ENCODE measurements at regions not wholly inside any gene's neighbourhood (a gene's known extent, or its start where the extent isn't known, plus 50 kb on each side); places are given as distances from the start of the nearest gene placed in this dataset.

DNA sequence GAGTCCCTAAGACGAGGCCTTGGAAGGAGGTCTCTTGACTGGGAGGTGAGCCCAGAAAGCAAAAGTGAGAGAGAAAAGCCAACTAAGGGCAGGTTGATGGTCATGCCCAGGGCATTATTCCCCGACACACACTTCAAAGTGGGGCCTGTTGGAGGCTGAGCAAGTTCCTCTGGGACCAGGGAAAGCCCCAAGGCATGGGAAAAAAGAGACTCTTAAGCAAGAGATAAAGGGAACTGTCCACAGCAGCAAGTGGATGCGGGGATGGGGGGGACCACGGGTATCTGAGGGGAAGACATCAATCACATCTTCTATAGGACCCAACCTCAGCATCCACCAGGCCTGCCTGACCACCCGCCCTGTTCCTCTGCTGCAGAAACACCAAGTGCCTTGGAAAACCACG is 119.9 kb upstream of the MAFB start:
- no peak for DNase-seq
- no peak for ATAC-seq

DNA sequence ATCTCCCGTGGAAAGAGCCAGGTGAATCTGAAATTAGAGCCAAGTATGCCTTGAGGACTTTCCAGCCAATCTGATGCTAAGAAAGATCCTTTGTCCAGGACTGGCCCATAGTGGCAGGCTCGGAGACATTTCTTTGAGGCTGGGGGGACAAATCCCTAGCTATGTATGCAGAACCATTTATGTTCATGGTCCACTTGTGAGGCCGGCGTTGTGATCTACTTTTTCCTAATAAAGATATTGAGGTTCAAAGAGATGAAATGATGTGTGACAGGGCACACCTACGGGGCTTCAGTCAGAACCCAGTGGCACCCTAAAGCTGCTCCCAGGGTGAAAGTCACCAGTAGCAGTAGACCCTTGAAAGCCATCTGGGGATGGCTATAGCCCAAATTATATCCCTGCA is 120.3 kb upstream of the MAFB start:
- ATAC-seq: no peak

DNA sequence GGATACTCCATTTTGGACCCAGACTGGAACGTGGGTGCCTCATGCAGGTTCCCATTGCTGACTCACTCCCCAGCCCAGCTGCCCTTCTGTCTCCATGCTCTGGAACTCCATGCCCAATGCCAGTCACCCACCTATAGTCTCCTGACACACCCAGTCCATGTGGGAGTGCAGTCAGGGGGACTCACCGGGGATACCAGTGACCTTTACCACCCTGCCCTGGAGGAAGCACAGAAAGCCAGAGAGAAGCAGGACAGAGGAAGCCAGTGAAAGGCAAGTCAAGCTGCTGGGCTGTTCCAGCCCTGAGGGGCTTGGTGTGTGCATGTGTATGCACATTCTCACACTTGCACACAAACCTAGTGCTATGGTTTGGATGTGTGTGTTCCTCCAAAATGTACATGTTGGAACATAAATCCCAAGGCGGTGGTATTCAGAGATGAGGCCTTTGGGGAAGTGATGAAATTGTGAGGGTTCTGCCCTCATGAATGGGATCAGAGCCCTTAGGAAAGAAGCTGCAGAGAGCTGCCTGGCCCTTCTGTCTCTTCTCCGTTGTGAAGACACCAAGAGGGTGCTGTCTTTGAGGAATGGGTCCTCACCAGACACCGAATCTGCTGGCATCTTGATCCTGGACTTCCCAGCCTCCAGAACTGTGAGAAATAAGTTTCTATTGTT is 121.4 kb upstream of the MAFB start:
- no peak for ATAC-seq
- DNase-seq: no peak

More for the DNA sequence above, 120.3 kb upstream of the MAFB start:
- DNase-seq: no peak

DNA sequence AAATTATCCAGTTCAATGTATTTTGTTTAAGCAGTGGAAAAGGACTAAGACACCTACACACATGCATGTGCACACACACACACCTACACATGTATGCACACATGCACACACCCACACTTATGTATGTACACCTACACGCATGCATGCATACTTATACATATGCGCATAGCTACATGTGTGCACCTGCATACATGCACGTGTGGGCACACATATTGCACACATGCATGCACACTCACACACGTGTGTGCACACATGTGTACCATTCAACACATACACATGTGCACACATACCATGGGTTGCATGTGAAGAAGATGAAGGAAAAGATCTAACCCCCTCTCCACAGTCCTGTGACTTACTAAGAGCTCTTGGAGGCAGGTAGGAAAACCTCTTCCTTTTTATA is 122.0 kb upstream of the MAFB start:
- DNase-seq (no peak), ATAC-seq (no peak)

DNA sequence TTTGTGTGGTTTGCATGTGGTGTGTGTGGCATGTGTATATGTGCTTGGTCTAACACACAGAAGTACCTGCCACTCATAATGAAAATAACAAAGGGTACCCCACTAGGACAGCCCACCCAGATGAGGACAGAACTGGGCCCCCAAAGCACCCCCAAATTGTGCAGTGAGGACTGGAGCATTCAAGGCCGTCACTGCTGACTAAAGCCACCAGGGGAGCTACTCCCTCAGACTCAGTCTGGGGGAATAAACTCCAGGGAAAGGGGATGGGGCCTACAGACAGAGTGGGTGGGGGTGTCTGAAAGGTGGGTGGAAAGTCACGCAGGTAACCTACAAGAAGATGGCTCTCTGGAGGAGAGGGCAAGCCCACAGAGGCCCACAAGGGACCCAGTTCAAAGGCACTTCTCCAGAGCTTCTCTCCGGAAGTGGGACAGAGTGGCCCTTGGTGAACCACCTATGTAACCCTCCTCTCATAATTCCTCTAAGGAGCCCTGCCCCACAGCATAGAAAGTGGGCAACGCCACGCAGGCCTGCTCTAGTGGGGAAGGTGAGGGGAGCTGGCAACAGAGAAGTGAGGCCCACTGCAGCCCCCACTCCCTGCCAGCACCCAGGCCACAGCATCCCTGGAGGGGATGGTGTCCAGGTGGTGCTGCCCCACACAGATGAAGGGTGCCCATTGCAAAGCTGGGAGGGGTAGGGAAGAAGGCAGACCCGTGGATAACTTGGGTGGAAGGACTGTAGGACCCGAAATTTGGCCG is 122.8 kb upstream of the MAFB start:
- DNase-seq (no peak), ATAC-seq (no peak)

DNA sequence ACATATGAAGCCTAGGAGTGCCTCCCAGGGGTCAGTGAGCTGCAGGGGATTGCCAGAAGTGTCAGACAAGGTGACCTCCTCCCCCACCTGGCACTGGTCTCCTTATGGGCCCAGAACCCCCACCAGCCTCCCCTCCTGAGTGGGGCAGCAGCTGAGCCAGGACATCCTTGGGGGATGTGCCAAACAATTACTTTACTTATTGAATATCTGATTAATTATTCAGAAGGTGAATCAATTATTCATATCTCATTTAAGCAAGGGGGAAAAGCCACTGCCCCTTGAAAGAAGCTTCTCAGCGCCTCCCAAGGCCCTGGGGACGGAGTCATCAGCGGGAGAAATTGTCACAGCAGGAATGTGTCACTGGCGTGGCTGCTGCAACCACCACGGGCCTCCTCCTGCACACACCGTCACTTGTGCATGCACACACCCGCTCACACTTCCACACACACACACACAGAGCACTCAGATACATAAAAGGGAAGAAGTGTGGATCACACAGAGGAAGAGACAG is 123.4 kb upstream of the MAFB start:
- no peak for DNase-seq
- ATAC-seq: no peak

DNA sequence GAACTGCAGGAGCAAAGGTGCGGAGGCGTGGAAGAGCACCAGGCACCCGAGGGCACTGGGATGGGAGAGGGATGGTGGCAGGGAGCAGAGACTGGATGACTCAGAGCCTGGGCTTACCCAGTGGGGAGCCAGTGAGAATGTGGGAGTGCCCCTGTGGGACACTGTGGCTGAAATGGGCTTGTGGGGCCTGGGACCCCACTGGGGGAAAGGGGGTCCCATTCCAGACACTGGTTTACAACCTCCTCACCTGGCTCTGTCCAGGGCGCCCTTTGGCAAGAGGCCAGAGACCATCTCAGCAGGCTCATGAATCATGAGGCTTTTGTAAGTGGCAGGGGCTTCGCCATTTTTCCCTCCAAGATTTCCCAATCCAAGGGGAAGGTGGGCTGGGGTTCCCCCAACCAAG is 124.0 kb upstream of the MAFB start:
- no peak for ATAC-seq

DNA sequence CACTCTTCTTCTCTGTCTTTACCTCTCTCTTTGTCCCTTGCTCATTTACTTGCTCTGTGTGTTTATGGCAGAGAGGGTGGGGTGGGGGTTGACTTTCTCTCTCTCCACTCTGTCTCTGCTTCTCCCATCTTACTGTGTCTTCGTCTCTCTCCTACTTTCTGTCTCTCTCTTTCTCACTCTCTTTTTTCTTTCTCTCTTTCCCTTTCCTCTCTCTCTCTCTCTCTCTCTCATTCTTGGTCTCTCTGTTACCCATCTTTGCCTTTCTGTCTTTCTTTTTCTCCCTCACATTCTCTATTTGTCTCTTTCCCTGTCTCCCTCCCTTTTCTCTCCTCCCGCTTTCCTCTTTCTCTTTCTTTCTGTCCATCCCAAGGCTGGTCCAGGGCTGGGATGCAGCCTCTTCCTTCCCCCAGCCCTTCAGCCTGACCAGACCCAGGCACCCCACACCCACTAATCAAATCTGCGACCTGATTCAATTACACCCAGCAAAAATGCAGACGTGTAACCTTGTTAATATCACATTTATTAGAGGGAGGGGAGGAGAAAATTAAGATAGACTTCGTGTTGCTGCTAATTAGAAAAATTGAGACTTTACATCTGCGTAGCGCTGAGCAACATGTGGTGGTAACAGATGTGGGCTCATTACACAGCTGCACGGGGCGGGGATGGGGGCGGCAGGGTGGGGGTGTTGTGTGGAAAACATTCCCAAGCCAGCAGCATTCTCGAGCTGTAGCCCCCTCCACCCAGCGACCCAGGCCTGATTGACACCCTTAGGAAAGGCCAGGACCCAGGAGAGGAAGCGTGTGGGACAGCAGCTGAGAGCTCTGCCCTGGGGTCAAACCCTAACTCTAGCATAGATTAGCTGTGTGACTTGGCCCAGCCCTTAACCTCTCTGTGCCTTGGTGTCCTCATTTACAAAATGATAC is 124.9 kb upstream of the MAFB start:
- ATAC-seq: no peak

More for the DNA sequence above, 124.0 kb upstream of the MAFB start:
- DNase-seq: no peak

DNA sequence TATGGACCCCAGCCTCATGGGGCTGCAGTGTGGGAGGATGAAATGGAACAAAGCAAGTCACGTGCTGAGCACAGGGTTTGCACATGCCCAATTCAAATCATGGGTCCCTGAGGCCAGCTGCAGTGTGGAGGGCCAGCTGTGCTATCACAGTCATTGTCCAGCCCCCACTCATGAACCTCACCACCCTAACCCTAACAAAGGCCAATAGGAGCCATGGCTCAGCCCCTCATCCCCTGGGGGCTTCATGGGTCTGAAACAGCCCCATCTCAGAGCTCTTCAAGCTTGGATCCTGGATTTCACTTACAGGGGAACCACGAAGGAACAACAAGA is 125.6 kb upstream of the MAFB start:
- ATAC-seq (no peak), DNase-seq (no peak)

More for the DNA sequence above, 124.9 kb upstream of the MAFB start:
- no peak for DNase-seq

DNA sequence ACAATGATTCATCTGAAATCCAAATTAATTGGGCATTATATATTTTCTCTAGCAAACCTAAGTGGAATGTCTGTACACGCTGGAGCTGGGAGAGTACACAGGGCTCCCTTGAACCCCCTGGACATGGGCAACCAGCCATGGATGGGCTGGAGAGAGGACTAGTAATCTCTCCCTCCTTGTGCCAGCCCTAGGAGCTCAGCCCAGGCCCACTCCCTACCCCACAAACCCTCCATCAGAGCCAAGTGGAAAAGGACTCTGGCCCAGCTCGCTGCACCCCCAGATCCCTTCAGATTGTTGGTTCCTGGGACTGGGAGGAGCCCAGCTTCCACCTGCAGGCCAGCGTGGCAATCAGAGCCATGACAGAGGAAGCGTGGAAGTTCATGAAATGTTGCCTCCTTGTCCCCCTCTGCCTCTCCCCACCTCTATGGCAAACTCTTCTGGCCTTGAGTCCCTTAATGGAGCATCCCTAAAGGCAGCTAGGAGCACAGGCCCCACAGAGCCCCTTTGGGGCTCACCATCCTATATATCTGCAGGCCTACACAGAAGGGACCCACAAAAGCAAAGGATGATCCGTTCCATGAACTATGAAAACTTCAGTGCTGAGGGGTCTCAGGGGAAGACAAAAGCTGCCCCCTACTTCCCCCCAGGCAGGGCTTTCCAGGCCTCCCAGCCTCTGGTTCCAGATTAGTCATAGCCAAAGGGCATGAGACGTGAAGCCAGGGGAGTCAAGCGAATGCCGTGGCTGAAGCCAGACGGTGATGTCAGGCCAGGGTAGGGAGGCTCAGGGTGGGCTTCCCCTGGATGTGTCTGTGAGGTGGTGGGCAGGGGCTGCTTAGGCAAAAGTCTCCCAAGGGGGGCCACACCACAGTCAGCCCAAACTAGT is 126.4 kb upstream of the MAFB start:
- no peak for ATAC-seq
- no peak for DNase-seq

DNA sequence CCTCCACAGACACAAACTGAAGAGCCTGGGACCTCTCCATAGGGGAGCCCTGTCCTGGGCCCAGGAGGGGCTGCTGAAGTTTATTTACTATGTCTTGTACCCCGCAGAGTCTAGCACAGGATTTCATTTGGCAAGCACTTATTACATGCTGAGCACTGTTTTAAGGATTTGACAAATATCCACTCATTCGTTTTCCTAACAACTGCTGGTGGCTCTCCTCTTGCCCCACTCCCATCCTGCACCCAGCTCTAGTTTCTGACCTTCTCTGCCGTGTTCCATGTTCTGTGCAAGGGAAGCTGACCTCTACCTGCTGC is 127.0 kb upstream of the MAFB start:
- ATAC-seq (no peak), DNase-seq (no peak)

DNA sequence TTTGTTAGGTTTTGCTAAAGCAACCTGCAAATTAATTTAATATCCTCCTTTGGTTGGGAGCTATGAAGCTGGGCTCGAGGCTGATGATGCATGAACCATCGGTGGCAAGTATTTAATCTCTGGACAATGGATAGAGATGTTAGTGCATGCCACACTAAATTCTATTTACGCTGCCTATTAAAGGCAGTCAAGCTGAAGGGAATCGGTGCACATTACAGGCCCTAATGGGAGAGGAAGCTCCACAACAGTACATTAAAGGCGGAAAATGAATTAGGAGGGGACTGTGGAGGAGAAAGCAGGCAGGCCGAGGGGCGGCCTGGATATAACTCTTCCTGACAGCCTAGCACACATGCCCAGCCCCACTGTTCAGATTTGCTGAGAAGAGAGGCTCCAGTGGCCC is 132.4 kb upstream of the MAFB start:
- ATAC-seq (no peak), DNase-seq (no peak)

DNA sequence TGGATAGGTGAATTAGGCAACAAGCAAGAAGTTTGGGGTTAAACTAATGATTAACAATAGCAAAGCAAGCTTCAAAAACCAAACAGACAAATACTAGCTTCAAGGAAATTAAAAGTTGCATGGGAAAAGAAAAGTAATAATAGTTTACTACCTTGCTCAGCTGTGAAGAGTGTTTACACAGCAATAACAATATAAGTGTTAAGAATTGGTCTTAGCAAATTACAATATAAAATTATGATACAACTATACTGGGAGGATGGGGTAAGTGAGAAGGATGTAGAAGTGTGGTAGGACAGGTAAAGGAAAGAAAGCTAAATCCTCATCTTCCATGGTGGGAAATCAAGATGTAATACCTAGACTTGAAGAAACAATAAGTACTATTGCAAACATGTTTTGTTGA is 137.7 kb upstream of the MAFB start:
- no peak for DNase-seq
- no peak for ATAC-seq

DNA sequence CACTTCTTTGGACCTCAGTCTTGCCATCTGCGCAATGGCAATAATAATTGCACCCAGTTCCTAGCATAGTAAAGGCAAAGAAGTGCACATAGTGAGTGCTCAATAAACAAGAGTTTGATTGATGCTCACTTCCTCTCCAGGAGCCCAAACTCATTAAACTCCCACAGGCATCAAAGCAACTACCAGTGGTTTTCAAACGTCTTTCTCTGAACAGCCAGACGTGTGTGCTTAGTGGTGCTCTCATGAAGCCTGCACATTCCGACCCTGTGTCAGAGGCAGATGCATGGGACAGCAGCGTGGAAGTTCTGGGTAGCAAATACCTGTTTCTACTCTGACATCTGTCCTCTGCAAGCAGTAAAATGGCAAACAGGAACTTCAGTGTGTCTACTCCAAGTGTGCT is 146.3 kb upstream of the MAFB start:
- no peak for DNase-seq
- ATAC-seq: no peak

DNA sequence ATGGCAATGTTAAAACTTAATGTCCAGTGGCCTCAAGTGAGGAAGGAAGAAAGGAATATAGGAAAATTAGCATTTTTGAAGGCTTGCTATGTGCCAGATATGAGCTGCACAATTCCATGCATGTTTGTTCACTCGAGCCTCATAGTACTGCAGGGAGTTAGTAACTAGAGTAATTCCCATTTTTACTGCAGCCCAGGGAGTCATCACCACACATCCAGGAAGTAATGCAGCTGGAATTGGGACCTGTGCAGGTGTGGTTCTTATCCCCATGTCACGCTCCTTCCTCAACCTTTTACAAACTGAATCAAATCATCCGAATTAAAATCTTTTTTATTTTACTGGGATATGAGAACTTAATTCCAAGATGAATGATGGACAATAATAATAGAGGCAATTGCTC is 149.5 kb upstream of the MAFB start:
- ATAC-seq: no peak
- no peak for DNase-seq

DNA sequence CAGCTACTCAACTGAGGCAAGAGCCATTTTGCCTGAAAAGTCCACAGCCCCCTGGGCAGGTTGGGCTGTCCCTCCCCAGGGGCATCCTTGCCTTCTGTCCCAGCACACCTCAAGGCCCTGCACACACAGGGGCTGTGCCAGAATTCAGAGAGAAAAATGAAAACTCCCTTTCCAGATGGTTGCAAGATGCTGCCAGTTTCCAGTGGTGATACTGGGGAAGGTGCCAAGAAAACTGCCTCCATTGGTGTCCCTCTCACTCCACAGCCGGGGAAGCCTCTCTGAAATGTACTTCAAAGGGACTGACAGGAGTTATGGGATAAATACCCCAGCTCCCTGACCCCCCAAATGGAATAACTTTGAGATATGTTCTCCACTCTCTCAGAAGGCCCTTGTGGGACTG is 154.2 kb upstream of the MAFB start:
- DNase-seq: no peak
- ATAC-seq: no peak

DNA sequence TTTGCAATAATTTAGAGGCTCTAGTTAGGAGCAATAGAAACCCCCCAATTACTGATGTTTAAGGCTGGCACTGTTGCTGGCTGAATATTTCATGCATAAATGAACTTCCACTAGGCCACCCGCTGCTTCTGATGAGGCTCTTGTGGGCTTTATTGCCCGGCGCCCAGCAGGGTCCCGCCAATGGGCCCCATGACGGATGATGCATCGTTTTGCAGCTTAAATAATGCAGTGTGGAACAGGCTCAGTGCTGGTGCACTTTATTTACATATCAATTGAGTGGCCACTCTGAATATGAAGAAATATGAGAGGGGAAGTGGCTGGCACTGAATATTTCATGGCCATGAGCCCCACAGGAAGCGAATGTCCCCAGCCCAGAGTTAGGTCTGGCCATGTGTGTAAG is 155.3 kb upstream of the MAFB start:
- DNase-seq (no peak), ATAC-seq (no peak)

DNA sequence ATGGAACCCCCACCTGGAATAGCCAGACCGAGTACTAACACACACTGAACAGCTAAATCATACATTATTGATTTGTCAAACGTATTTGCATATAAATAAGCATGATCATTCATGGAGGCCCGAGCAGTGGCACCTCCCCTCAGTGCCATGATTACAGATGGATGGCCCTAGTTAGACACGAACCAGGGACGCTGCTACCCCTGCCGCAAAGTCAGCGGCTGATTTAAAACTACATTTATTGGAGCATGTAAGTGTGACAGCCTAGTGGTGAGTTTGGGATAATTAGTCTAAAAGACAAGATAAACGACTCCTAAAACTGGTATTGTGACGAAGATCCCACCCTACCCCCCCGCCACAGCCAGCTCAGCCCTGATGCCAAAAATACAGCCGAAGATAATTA is 159.1 kb upstream of the MAFB start:
- no peak for ATAC-seq
- DNase-seq: no peak

DNA sequence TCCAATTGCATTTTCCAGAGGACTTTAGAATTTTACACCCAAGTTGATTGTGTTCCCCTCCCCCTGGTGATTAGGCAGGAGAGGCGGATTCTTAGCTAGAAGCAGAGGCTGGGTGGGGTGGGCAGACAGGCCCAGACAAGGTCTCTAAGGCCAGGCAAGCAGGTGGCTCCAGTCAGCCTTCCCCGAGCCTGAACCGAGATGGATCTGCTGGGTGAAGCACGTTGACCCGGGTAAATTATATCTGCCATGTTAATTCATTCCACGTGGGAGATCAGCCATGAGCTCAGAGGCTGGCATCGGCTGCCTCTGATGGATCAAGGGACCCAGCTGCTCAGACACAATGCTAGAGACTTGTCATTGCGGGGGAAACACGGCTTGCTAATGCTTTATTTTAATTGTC is 159.5 kb upstream of the MAFB start:
- no peak for ATAC-seq
- DNase-seq: no peak

DNA sequence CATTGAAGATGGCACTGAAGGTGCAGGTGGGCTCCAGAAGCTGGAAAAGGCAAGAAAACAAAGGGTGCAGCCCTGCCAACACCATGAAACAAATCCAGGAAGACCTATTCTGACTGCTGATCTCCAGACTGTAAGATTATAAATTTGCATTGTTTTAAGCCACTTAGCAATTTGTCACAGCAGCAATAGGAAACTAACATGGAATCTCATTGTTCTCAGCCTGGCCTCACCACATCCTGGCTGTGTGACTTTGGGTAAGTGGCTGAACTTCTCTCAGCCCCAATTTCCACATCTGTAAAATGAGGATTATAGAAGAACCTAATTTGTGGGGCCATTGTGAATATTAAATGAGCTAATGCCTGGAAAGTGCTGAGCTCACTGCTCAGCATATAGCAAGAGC is 160.4 kb upstream of the MAFB start:
- ATAC-seq (no peak), DNase-seq (no peak)

DNA sequence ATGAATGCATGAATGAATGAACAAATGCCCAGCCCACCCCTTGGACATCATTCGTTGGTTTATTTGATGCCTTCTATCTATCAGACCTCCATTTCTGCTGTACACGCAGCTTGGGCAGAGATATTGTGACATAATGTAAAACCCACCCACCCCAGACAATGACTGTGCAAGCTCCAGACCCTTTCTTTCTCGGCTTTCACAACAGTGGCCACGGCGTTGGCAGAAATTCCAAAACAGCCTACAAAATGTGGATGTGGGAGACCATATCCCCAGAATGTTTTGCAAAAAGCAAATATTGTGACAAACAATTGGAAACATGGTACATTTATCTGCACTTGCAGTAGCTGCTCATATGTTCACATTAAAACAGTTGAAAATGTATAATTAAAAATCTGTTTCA is 162.0 kb upstream of the MAFB start:
- no peak for ATAC-seq
- no peak for DNase-seq

DNA sequence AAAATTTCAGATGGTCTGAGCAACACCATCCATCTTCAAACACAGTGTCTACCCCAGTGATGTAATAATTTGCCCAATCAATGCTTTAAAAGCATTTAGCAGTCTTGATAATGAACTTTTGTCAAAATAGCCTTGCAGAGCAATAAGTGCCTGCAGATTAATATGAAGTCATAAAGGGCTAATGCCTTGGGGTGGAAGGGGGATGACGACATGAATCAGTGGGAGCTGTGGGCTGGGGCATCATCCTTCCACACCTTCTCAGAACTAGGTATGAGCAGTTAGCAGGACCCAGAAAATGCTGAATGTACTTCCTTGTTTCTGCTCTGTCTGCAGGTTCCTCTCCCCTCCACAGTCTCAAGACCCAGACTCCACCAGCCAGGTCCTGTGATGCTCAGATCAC is 166.2 kb upstream of the MAFB start:
- ATAC-seq (no peak), DNase-seq (no peak)
